H9 (cell line): ENCODE measurements at regions not wholly inside any gene's neighbourhood (a gene's known extent, or its start where the extent isn't known, plus 50 kb on each side); places are given as distances from the start of the nearest gene placed in this dataset.
A peak's percentile ranks its signal among the peaks of the same experiment; 100 is the strongest.

Experiments
- DNase-seq: peaks from one replicate; pipeline ENCODE4 v3.0.0-alpha.2; 2017
- H2AFZ ChIP-seq: one replicate; pipeline ENCODE4 v1.6.1; 2013; ENCODE audit warnings: mild to moderate bottlenecking, low read length, control low read depth, moderate library complexity
- H2AK5ac ChIP-seq: 2 replicates; pipeline ENCODE4 v1.6.1; 2013; ENCODE audit warnings: low read length, control low read depth, mixed read lengths; ENCODE audit not compliant: insufficient read length
- H2BK120ac ChIP-seq: one replicate; pipeline ENCODE4 v1.6.1; 2013; ENCODE audit warnings: low read depth, mild to moderate bottlenecking, low read length, control low read depth, inconsistent platforms; ENCODE audit not compliant: poor library complexity, severe bottlenecking
- H2BK12ac ChIP-seq: 2 replicates; pipeline ENCODE4 v1.6.1; 2013; ENCODE audit warnings: low read length, control low read depth, mixed read lengths, low read depth; ENCODE audit not compliant: insufficient read length
- H2BK15ac ChIP-seq: 2 replicates; pipeline ENCODE4 v1.6.1; 2013; ENCODE audit warnings: low read depth, low read length, control low read depth
- H2BK20ac ChIP-seq: one replicate; pipeline ENCODE4 v1.6.1; 2013; ENCODE audit warnings: low read depth, mild to moderate bottlenecking, low read length, control low read depth, inconsistent platforms; ENCODE audit not compliant: poor library complexity, severe bottlenecking
- H2BK5ac ChIP-seq: 2 replicates; pipeline ENCODE4 v1.6.1; 2013; ENCODE audit warnings: low read length, control low read depth, mixed read lengths; ENCODE audit not compliant: insufficient read length
- H3K14ac ChIP-seq: 2 replicates; pipeline ENCODE4 v1.6.1; 2013; ENCODE audit warnings: low read length, control low read depth; ENCODE audit not compliant: insufficient read depth
- H3K18ac ChIP-seq: 2 replicates; pipeline ENCODE4 v1.6.1; 2013; ENCODE audit warnings: low read depth, mild to moderate bottlenecking, mixed read lengths, low read length, control low read depth; ENCODE audit not compliant: insufficient read length
- H3K23ac ChIP-seq: 2 replicates; pipeline ENCODE4 v1.6.1; 2013; ENCODE audit warnings: low read length, control low read depth, mixed read lengths, low read depth; ENCODE audit not compliant: insufficient read length
- H3K23me2 ChIP-seq: 2 replicates; pipeline ENCODE4 v1.6.1; 2013; ENCODE audit warnings: low read depth, mild to moderate bottlenecking, mixed read lengths, low read length, control low read depth; ENCODE audit not compliant: insufficient read length, poor library complexity, severe bottlenecking
- H3K27ac ChIP-seq: 2 replicates; pipeline ENCODE4 v1.5.1; 2013; ENCODE audit warnings: low read length, control low read depth, mixed read lengths, low read depth; ENCODE audit not compliant: insufficient read length
- H3K27me3 ChIP-seq: 2 replicates; pipeline ENCODE4 v1.6.1; 2013; ENCODE audit warnings: low read length, control low read depth, inconsistent platforms; ENCODE audit not compliant: insufficient read depth
- H3K4ac ChIP-seq: 2 replicates; pipeline ENCODE4 v1.6.1; 2013; ENCODE audit warnings: low read depth, mild to moderate bottlenecking, control low read depth, inconsistent platforms, low read length, moderate library complexity
- H3K4me1 ChIP-seq: 2 replicates; pipeline ENCODE4 v1.6.1; 2013; ENCODE audit warnings: low read length, control low read depth, inconsistent platforms; ENCODE audit not compliant: insufficient read depth
- H3K4me2 ChIP-seq: 2 replicates; pipeline ENCODE4 v1.6.1; 2013; ENCODE audit warnings: low read length, control low read depth, mixed read lengths; ENCODE audit not compliant: insufficient read length, insufficient read depth
- H3K56ac ChIP-seq: 2 replicates; pipeline ENCODE4 v1.6.1; 2013; ENCODE audit warnings: low read depth, mild to moderate bottlenecking, mixed read lengths, low read length, control low read depth; ENCODE audit not compliant: insufficient read length
- H3K79me1 ChIP-seq: 2 replicates; pipeline ENCODE4 v1.6.1; 2013; ENCODE audit warnings: low read depth, mild to moderate bottlenecking, moderate library complexity, low read length, control low read depth, inconsistent platforms; ENCODE audit not compliant: insufficient read depth, poor library complexity, severe bottlenecking
- H3K79me2 ChIP-seq: 2 replicates; pipeline ENCODE4 v1.6.1; 2013; ENCODE audit warnings: low read length, control low read depth, inconsistent platforms; ENCODE audit not compliant: insufficient read depth
- H3K9ac ChIP-seq: 2 replicates; pipeline ENCODE4 v1.6.1; 2013; ENCODE audit warnings: low read length, control low read depth, mixed read lengths; ENCODE audit not compliant: insufficient read length; ENCODE audit errors: extremely low read depth
- H3K9me3 ChIP-seq: one replicate; pipeline ENCODE4 v1.6.1; 2013; ENCODE audit warnings: low read depth, low read length, inconsistent platforms; ENCODE audit not compliant: control insufficient read depth
- H3T11ph ChIP-seq: one replicate; pipeline ENCODE4 v1.6.1; 2013; ENCODE audit warnings: mild to moderate bottlenecking, low read length, control low read depth, inconsistent platforms
- H4K20me1 ChIP-seq: one replicate; pipeline ENCODE4 v1.6.1; 2013; ENCODE audit not compliant: control insufficient read depth, insufficient read length, insufficient read depth
- H4K5ac ChIP-seq: 2 replicates; pipeline ENCODE4 v1.6.1; 2013; ENCODE audit warnings: low read depth, mild to moderate bottlenecking, mixed read lengths, low read length, control low read depth; ENCODE audit not compliant: insufficient read length
- H4K8ac ChIP-seq: replicated peaks from 2 replicates; pipeline ENCODE4 v1.6.1; 2013; ENCODE audit warnings: low read length, control low read depth, mixed read lengths, low read depth; ENCODE audit not compliant: insufficient read length
- H4K91ac ChIP-seq: 2 replicates; pipeline ENCODE4 v1.6.1; 2013; ENCODE audit warnings: low read depth, mild to moderate bottlenecking, moderate library complexity, mixed read lengths, low read length, control low read depth; ENCODE audit not compliant: insufficient read length
- H3K27ac Mint-ChIP-seq, 3 experiments: 2 replicates in 2 of 3; 3 replicates in 1 of 3; pipeline ENCODE4 v1.8.0; 2020 to 2021; ENCODE audit warnings: mixed read lengths in 3 of 3, mild to moderate bottlenecking in 1 of 3, moderate library complexity in 1 of 3
- H3K27me3 Mint-ChIP-seq: 2 replicates; pipeline ENCODE4 v1.8.0; 2021; ENCODE audit warnings: low read depth, mild to moderate bottlenecking, moderate library complexity, mixed read lengths
- H3K36me3 Mint-ChIP-seq, 3 experiments: 2 replicates in 2 of 3; 3 replicates in 1 of 3; pipeline ENCODE4 v1.8.0; 2020 to 2021; ENCODE audit warnings: low read depth in 3 of 3, mixed read lengths in 3 of 3; ENCODE audit not compliant: insufficient read depth in 1 of 3
- H3K4me1 Mint-ChIP-seq, 2 experiments: 2 replicates each; pipeline ENCODE4 v1.8.0; 2020; ENCODE audit warnings: mixed read lengths in 2 of 2
- H3K4me3 Mint-ChIP-seq, 2 experiments: 2 replicates in 1 of 2; 3 replicates in 1 of 2; pipeline ENCODE4 v1.8.0; 2020 to 2021; ENCODE audit warnings: mild to moderate bottlenecking in 2 of 2, mixed read lengths in 2 of 2, moderate library complexity in 1 of 2
- H3K9me3 Mint-ChIP-seq, 2 experiments: 2 replicates in 1 of 2; 3 replicates in 1 of 2; pipeline ENCODE4 v1.8.0; 2020; ENCODE audit warnings: mild to moderate bottlenecking in 2 of 2, mixed read lengths in 2 of 2, moderate library complexity in 1 of 2
- CTCF ChIP-seq: fragments of 200-600 bp; sonication (generic); conservative IDR thresholded peaks from 3 replicates; pipeline ENCODE4 v1.8.0; 2021; ENCODE audit warnings: antibody characterized with exemption, mild to moderate bottlenecking
- WGBS: extraction: QIAGEN DNeasy Blood & Tissue Kit; methylation state at CpG from one replicate; pipeline ENCODE4 v1.1.7; 2013; ENCODE audit warnings: missing lambda C conversion rate, low lambda C conversion rate, mixed read lengths; ENCODE audit not compliant: insufficient read length; ENCODE audit errors: extremely low coverage; 5-methylcytosine and 5-hydroxymethylcytosine counted together

- Histone ChIP-seq H3K56ac (no peak overlapping the region), H3K79me2 (no peaks in the 10 kb centered on the region), H3K23me2 (no peaks in the 10 kb centered on the region), H3K18ac (no peak overlapping the region), H3K14ac (no peak overlapping the region), H3K79me1 (no peaks in the 10 kb centered on the region), H3K27me3 (no peaks in the 10 kb centered on the region), H4K91ac (no peak overlapping the region), H2AK5ac (no peak overlapping the region), H4K5ac (no peak overlapping the region), H4K20me1 (no peaks in the 10 kb centered on the region), H3K23ac (no peak overlapping the region), H2BK12ac (no peak overlapping the region), H4K8ac (no peak overlapping the region), H3K4ac (no peak overlapping the region), H3K9ac (no peak overlapping the region), H3K27ac (no peak overlapping the region), H2BK15ac (no peak overlapping the region), H3K4me2 (no peak overlapping the region), H2AFZ (no peak overlapping the region), H2BK20ac (no peak overlapping the region), H2BK5ac (no peak overlapping the region), H3K4me1 (no peaks in the 10 kb centered on the region), H2BK120ac (no peak overlapping the region), H3K9me3 (no peaks in the 10 kb centered on the region), H3T11ph (no peak overlapping the region)
- no peak overlapping the region for H3K4me3 Mint-ChIP-seq
- DNase-seq, result no peak
- no peaks in the 10 kb centered on the region; a peak in 1 of 5 replicates for H3K9me3 Mint-ChIP-seq
- peaks cover 28 to 29% of the 10 kb centered on the region in 2 experiments for H3K4me1 Mint-ChIP-seq
- no peak overlapping the region for H3K27ac Mint-ChIP-seq
- peaks cover 3% of the 10 kb centered on the region; the same call in 1 of the 2 replicates for H3K27me3 Mint-ChIP-seq
- H3K36me3 Mint-ChIP-seq, result no peaks in the 10 kb centered on the region
- no CpG with 5 or more reads among the region's 5 CpGs for WGBS
- peak; percentile 15; the same call in 1 of the 3 replicates for TF ChIP-seq CTCF
These were observed 57.7 kb upstream of the LARS2 start for GRCh38 chr3:45330510-45331295.
